ENCODE measurements at regions not wholly inside any gene's neighbourhood (a gene's known extent, or its start where the extent isn't known, plus 50 kb on each side); places are given as distances from the start of the nearest gene placed in this dataset.

DNA sequence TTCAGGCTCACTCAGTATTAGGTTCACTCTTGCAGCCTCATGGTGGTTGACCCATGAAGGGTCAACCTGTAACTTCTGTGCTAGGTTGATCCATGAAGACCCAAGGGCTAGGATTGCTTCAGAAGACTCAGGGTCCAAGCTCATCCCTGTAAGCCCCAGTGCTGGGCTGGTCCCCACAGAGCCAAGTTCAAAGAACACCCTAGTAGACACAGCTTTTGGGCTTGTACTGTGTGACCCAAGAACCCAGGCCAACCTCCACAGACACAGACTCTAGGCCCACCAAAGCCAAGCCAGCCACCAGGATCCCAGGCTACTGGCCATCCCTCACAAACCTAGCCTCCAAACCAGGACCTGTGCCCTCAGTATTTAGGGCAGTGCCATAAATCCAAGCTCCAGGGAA is 1020.6 kb downstream of the SLC16A7 start:
- Mint-ChIP-seq H3K4me1 (ENCODE audit: low read depth, unreplicated experiment) (no peaks in the 10 kb centered on the region), H3K27ac (ENCODE audit: unreplicated experiment) (no peak overlapping the region), H3K4me3 (ENCODE audit: low read depth, unreplicated experiment) (no peak overlapping the region), H3K27me3 (ENCODE audit: unreplicated experiment) (no peaks in the 10 kb centered on the region), H3K36me3 (ENCODE audit: insufficient read depth, unreplicated experiment) (no peaks in the 10 kb centered on the region), H3K9me3 (ENCODE audit: low read depth, unreplicated experiment) (peaks cover 8% of the 10 kb centered on the region)
- no TSS peak for BruUV-seq (replicated peaks)
- TF ChIP-seq, protein P1, sequence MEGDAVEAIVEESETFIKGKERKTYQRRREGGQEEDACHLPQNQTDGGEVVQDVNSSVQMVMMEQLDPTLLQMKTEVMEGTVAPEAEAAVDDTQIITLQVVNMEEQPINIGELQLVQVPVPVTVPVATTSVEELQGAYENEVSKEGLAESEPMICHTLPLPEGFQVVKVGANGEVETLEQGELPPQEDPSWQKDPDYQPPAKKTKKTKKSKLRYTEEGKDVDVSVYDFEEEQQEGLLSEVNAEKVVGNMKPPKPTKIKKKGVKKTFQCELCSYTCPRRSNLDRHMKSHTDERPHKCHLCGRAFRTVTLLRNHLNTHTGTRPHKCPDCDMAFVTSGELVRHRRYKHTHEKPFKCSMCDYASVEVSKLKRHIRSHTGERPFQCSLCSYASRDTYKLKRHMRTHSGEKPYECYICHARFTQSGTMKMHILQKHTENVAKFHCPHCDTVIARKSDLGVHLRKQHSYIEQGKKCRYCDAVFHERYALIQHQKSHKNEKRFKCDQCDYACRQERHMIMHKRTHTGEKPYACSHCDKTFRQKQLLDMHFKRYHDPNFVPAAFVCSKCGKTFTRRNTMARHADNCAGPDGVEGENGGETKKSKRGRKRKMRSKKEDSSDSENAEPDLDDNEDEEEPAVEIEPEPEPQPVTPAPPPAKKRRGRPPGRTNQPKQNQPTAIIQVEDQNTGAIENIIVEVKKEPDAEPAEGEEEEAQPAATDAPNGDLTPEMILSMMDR (IDR thresholded peaks at IDR 0.05; ENCODE audit: unreplicated experiment), result no peak
- CTCF ChIA-PET, result interaction anchor here (0.5 kb wide), 1 partner anchor 1229 kb away, joined by 4 read pairs; no protein-coding TSS in a partner anchor
- intact Hi-C loops (cut with micrococcal nuclease; ENCODE audit: unreplicated experiment), result no loop called here
- DNase-seq, result no peak

DNA sequence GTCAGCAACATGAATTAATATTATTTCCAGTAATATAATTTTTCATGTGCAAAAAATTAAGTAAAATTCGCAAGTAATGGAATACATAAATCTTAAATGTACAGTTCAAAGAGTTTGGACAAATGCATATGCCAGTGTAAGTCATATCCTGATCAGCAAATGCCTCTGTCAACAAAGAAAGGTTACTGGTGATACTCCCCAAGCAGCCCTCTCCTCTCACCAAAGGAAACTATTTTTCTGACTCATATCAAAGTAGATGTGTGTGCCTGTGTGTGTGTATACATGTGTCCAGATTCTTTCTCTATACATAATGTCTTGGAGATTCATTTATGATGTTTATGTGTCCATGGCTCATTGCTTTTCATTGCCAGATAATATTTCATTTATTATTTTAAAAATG is 1035.0 kb downstream of the SLC16A7 start:
- no peak for DNase-seq
- intact Hi-C loops (cut with micrococcal nuclease; ENCODE audit: unreplicated experiment), result no loop called here
- no peak overlapping the region for H3K27ac Mint-ChIP-seq (ENCODE audit: unreplicated experiment)
- H3K4me1 Mint-ChIP-seq (ENCODE audit: low read depth, unreplicated experiment), result peaks cover 4% of the 10 kb centered on the region
- no peaks in the 10 kb centered on the region for H3K36me3 Mint-ChIP-seq (ENCODE audit: insufficient read depth, unreplicated experiment)
- CTCF ChIA-PET, result no interaction called here
- BruUV-seq (replicated peaks), result no TSS peak
- H3K4me3 Mint-ChIP-seq (ENCODE audit: low read depth, unreplicated experiment), result no peak overlapping the region
- TF ChIP-seq, protein P1 (IDR thresholded peaks at IDR 0.05; ENCODE audit: unreplicated experiment), result no peak
- H3K9me3 Mint-ChIP-seq (ENCODE audit: low read depth, unreplicated experiment), result no peaks in the 10 kb centered on the region
- no peaks in the 10 kb centered on the region for H3K27me3 Mint-ChIP-seq (ENCODE audit: unreplicated experiment)

DNA sequence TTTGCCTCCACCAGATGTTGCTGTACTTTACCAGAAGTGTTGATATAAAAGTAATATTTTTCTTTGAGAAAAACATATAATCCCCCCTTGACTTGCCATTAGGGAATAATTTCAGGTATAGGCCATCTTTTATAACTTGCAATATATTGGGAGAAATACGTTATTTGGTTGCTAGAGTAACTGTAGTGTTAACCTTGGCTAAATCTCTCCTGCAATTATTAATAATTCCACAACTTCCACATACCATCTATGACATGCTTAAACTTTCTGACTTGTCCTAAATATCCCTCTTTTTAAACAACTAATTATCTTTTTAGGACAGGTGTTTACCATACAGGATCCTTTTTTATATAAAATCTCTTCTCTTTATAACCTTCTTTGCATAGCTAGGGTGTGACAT is 1048.2 kb downstream of the SLC16A7 start:
- CTCF ChIA-PET, result no interaction called here
- H3K27me3 Mint-ChIP-seq (ENCODE audit: unreplicated experiment), result no peaks in the 10 kb centered on the region

DNA sequence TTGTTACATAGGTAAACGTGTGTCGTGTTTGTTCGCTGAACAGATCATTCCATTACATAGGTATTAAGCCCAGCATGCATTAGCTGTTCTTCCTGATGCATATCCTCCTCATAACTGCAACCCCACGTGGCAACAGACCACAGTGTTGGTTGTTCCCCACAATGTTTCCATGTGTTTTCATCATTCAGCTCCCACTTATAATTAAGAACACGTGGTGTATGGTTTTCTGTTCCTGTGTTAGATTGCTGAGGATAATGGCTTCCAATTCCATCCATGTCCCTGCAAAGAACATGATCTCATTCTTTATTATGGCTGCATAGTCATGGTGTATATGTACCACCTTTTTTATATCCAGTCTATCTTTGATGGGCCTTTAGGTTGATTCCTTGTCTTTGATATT is 1071.1 kb downstream of the SLC16A7 start:
- Mint-ChIP-seq H3K4me3 (ENCODE audit: low read depth, unreplicated experiment) (no peak overlapping the region), H3K27ac (ENCODE audit: unreplicated experiment) (no peak overlapping the region), H3K36me3 (ENCODE audit: insufficient read depth, unreplicated experiment) (no peaks in the 10 kb centered on the region), H3K27me3 (ENCODE audit: unreplicated experiment) (no peaks in the 10 kb centered on the region), H3K9me3 (ENCODE audit: low read depth, unreplicated experiment) (peaks cover 12% of the 10 kb centered on the region), H3K4me1 (ENCODE audit: low read depth, unreplicated experiment) (no peaks in the 10 kb centered on the region)
- intact Hi-C loops (cut with micrococcal nuclease; ENCODE audit: unreplicated experiment), result no loop called here
- TF ChIP-seq, protein P1 (IDR thresholded peaks at IDR 0.05; ENCODE audit: unreplicated experiment), result no peak
- CTCF ChIA-PET, result interaction anchor here (0.7 kb wide), 2 partner anchors 22 to 1118 kb away, joined by 3 to 7 read pairs; no protein-coding TSS in a partner anchor
- no peak for DNase-seq
- no TSS peak for BruUV-seq (replicated peaks)

More for the DNA sequence above, 1048.2 kb downstream of the SLC16A7 start:
- H3K4me1 Mint-ChIP-seq (ENCODE audit: low read depth, unreplicated experiment), result no peaks in the 10 kb centered on the region
- no peak overlapping the region for H3K27ac Mint-ChIP-seq (ENCODE audit: unreplicated experiment)
- no peaks in the 10 kb centered on the region for H3K36me3 Mint-ChIP-seq (ENCODE audit: insufficient read depth, unreplicated experiment)
- H3K9me3 Mint-ChIP-seq (ENCODE audit: low read depth, unreplicated experiment), result peaks cover 13% of the 10 kb centered on the region
- BruUV-seq (replicated peaks), result no TSS peak
- H3K4me3 Mint-ChIP-seq (ENCODE audit: low read depth, unreplicated experiment), result no peak overlapping the region
- TF ChIP-seq, protein P1 (IDR thresholded peaks at IDR 0.05; ENCODE audit: unreplicated experiment), result no peak
- intact Hi-C loops (cut with micrococcal nuclease; ENCODE audit: unreplicated experiment), result no loop called here
- no peak for DNase-seq

Data from Calu3 (cell line).